Adrenal gland (tissue), 5 donors: ENCODE measurements at regions not wholly inside any gene's neighbourhood (a gene's known extent, or its start where the extent isn't known, plus 50 kb on each side); places are given as distances from the start of the nearest gene placed in this dataset.

Experiments used
- POLR2A ChIP-seq, 2 donors: fragments of 450-650 bp; IDR thresholded peaks; one replicate each; pipeline ENCODE4 v1.6.1; 2017; ENCODE audit warnings: antibody characterized with exemption in 2 of 2, mild to moderate bottlenecking in 2 of 2, moderate library complexity in 1 of 2
- TF ChIP-seq, protein P1 (sequence below), 6 experiments: fragments of 450-650 bp in 4 of 6; fragments of 200-600 bp in 2 of 6; sonication (generic) in 1 of 6; IDR thresholded peaks; 1 replicate in 5 of 6; 2 replicates in 1 of 6; pipeline versions ENCODE4 v1.5.1 to v1.8.0; 2016 to 2021; ENCODE audit warnings: antibody characterized with exemption in 6 of 6, mild to moderate bottlenecking in 2 of 6, moderate library complexity in 1 of 6
- donor health status: DM: no; HTN: no; CAD: no.

DNA sequence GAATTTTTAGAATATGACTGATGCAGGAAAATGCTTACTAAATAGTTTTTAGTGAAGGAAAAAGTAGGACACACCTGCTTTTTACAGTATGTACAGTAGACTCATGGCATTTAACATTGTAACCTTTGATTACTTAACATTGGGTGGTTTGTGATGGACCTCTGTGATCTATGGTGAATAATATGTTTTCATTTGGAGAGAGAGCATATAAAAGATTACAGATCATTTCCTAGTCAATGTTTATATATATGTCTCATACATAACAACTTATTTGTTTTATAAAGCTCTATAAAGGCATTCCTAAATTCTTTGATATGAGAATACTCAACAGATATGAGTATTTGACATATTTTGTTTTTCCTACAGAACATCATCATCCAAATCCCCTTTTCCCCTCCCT, 129.3 kb upstream of the PDE7B start:
- TF ChIP-seq, protein P1, sequence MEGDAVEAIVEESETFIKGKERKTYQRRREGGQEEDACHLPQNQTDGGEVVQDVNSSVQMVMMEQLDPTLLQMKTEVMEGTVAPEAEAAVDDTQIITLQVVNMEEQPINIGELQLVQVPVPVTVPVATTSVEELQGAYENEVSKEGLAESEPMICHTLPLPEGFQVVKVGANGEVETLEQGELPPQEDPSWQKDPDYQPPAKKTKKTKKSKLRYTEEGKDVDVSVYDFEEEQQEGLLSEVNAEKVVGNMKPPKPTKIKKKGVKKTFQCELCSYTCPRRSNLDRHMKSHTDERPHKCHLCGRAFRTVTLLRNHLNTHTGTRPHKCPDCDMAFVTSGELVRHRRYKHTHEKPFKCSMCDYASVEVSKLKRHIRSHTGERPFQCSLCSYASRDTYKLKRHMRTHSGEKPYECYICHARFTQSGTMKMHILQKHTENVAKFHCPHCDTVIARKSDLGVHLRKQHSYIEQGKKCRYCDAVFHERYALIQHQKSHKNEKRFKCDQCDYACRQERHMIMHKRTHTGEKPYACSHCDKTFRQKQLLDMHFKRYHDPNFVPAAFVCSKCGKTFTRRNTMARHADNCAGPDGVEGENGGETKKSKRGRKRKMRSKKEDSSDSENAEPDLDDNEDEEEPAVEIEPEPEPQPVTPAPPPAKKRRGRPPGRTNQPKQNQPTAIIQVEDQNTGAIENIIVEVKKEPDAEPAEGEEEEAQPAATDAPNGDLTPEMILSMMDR (IDR thresholded peaks at IDR 0.05) = no peak
- TF ChIP-seq POLR2A (IDR thresholded peaks at IDR 0.05) = no peak
